Activated naive CD8-positive, alpha-beta T cell treated with anti-CD3 and anti-CD28 coated beads, Interleukin-2, amount 50 U/mL, for 16 hours (primary cell): ENCODE measurements at regions not wholly inside any gene's neighbourhood (a gene's known extent, or its start where the extent isn't known, plus 50 kb on each side); places are given as distances from the start of the nearest gene placed in this dataset.

Experiments used
- DNase-seq: peaks from one replicate; pipeline ENCODE4 v3.0.0-alpha.2; 2020; ENCODE audit warnings: low read depth, low spot score

DNA sequence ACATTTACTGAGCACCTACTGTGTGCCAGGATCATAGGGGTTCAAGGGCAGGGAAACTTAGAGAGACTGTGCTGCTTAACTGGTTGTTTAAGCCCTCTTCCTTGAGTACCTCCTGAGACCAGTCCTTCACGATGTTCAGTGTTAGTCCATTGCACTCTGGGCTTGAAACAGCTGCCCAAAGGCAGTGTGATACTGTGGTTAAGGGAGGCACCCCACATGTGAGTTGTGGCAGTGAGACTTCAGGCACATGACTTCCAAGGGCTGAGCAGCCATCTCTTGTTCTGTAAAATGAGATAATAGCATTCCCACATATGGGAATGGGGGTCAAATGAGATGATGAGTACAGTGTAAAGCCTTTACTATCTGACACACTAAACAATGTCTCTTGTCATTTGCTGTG, 75.1 kb downstream of the LINGO1 start:
- DNase-seq = no peak

- DNase-seq = no peak
Measured at GRCh38 chr15:77557144-77557543, 75.6 kb downstream of the LINGO1 start.

DNA sequence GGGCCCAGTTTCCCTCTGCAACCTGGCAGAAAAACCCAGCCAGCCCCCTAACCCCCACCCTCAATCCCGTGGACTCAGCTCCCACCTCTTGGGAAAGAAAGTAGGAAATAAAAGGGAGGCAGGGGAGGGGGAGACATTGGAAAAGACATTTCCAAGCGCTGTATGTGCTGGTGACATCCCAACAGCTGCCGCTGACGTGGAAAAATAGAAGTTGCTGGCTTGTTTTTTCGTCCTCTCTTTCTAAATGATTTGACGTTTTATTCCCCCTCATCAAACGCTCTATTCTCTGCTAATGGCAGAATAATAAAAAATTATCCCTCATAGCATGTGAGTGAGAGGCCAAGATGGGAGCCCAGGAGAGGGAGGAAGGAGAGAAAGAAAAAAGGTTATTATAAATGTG, 76.1 kb downstream of the LINGO1 start:
- DNase-seq = no peak

DNA sequence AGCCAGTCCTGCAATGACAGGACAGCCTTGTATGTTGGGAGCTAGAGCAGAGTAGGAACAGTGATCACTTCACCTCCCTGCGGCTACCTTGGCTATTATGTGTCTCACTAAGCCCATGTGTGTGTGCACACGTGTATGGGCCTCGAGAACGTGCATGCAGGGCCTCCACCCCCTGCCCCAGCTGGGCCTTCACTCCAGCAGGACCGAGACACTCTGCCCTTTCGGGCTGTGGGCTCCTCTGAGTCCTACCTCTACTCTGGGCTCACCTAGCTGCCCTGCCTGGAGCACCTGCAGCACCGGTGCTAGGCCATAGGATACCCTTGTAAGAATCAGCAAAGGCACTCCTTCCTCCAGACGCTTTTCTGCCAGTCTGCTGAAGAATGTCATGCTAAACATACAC, 77.5 kb downstream of the LINGO1 start:
- no peak for DNase-seq

DNA sequence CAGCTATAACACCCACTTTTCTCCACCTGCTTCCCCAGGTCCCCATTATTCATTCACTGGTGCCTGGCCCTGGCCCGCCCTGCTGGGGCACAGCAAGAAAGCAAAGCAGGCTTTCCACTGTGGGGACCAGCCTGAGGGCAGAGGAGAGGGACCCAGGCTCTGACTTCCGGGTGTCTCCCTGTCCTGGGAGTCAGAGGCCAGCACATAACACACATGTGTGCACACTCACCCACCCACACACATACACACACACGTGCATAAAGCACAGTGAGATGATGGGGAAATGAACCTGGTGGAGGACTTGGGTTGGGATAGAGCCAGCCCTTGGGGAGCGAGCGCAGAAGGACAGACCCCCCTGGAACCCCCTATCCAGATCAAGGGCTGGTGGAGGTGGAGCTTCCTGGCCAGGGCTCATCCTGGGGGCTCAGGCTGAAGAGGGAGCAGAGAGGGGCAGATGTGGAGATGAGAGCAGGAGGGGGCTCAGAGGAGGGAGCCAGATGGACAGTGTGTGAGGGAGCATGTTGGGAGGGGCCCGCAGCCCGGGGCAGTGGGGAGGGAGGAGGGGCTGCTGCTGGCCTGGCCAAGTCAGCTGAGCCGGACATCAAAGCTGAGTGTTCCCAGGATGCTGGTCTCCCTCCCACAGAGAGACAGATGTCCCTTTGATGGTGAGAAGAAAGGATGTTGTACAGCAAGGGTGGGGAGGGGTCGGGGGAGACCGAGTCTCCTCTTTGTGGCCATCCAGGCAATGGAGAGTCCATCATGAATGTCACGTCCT, 78.2 kb downstream of the LINGO1 start:
- no peak for DNase-seq

DNA sequence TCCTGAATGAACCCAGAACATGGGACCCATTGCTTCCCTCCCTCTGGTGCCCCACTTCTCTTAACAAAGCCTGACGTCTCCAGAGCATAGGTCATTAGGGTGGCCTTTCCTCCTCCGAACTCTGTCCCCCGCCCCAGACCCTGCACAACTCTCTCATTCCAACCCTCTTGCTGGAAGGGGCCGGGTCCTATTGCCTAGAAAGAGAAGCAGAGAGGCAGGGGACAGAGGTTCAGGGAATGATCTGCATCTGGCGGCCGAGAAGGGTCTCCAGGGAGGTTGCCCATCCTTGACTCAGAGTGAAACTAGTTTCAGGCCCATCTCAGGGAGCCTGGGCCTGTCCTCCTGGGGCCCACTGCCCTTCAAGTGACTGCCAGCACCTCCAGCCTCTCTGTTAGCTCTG, 79.0 kb downstream of the LINGO1 start:
- no peak for DNase-seq

DNA sequence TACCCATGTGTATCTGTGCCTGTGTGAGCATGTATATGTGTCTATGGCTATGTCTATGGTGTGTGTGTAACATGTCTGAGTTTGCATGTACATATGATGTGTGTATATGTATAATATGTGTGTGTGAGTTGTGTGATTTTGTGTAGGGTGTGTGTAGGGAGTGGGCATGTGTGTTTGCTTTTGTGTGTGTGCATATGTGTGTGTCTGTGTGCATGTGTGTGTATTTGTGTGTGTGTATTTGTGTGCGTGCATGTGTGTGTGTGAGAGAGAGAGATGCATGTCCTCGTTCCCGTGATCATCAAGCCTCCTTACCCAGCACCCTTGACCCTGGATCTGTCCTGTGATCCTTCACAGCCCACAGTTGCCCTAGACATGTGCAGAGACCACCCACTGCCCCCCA, 79.5 kb downstream of the LINGO1 start:
- no peak for DNase-seq

GRCh38 chr15:77552066-77552465, 80.6 kb downstream of the LINGO1 start:
- no peak for DNase-seq

DNA sequence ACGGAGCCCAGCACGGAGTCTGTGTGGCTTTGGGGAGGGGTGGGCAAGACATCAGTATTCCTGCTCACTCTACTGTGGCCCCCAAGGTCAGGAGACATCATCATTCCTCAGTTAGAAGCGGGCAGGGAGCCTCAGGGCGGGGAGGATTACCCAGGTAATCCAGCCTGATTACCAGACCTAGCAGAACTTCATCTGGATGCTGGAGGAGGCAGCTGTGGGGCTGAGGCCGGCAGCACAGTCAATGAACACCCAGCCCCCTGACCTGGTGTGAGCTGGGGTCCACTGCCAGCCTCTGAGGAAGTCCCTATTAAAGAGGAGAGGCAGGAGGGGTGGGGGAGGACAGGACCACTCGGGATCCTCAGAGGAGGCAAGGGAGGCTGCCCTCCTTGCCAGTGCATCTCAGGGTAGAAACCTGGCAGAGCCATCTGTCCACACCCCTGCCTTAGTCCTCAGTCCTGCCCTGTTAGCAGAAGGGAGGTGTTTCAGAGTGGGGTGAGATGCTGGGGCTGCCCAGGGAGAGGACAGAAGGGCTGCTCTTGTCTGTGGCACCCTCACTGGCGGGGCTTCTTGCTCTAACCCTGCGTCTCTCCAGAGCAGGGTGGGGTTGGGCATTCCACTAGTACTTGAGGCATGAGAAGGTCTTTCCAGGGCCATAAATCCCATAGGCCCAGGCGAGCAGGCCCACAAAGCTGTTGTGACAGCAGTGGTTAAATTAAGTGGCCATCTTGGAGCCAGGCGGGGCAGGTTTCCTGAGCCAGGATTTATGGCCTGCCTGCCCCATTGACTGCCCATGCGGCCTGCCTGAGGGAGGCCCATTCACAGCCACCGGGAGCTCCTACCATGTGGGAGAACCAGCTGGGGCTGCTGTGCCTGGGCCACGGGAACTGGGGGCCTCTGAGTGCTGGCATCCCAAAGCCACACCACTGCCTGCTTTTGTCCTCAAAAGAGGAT, 82.1 kb downstream of the LINGO1 start:
- no peak for DNase-seq

GRCh38 chr15:77549576-77550288, 83.0 kb downstream of the LINGO1 start:
- DNase-seq = no peak

DNA sequence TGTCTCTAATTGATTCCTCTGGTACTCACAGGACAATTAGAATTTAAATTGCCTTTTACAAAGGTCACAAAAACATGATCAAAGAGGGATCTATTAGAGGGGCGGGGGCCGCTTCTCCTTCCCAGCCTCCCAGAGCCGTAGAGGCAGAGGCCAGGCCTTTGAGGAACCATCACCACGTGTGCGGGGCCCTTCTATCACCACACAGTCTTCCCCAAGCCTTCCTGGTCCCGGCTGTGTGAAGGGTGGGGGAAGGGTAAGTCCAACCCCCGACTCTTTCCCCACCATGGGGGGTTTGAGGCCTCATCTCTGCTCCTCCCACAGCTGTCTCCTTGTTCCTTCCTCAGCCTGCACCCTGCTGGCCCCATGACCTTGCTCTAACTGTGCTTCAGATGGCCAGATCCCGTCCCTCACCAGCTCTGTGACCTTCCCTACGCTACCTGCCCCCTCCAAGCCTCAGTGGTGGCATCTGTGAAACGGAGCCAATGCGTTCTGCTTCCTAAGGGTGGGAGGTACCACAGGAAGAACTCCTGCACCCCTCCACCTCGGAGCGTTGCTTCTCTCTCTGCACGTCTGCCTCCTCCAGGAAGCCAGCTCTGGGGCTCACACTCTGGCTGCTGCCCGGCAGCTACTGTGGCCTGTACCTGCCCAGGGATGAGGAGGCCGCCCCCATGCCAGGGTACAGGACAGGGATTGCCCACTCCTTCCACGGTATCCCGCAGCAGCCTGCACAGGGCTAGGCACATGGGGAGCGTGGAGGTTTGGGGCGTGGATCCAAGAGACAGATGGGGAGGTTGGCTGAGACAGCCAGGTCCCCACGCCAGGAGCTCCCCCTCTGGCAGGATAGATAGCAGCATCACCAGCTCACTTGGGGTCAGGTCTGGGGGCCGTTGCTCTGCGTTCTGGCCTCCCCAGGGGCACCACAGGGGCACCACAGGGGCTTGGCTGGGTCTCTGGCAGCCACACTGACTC, 83.8 kb downstream of the LINGO1 start:
- DNase-seq = no peak

DNA sequence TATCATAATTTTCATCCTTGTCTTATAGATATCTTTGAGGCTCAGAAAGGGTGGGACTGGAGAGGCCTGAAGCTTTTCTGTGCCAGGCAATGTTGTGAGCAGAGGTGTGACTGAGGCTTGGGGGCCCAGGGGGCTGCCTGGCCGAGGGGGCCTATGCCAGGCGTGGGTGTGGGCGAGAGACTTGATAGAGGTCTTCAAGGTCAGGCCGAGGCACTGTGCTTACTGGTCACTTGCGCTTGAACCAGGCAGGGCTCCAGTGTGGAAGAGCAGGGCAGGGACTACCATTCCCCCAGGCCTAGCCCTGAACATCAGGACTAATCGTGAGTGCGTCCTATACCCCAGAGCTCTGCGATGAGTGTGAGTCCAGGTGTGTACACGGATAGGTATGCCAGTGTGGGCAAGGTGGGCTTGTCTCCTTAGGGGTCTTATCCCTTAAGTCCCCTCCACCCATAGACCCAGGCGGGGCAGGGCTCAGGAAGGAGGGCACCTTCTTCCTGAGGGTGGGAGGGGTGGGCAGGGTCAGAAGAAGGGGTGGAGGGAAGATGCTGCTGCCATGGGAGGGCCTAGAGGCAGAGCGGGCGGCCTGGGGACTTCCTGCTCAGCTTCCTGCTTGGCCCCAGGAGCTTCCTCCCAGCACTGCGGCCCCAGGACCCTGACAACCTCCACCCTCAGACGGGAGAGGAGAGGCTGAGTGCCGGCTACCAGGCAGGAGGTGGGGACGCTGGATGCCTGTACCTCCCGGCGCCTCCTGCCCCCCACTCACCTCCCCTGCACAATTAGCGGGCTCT, 84.7 kb downstream of the LINGO1 start:
- DNase-seq = no peak

GRCh38 chr15:77546870-77547269, 85.8 kb downstream of the LINGO1 start:
- no peak for DNase-seq

DNA sequence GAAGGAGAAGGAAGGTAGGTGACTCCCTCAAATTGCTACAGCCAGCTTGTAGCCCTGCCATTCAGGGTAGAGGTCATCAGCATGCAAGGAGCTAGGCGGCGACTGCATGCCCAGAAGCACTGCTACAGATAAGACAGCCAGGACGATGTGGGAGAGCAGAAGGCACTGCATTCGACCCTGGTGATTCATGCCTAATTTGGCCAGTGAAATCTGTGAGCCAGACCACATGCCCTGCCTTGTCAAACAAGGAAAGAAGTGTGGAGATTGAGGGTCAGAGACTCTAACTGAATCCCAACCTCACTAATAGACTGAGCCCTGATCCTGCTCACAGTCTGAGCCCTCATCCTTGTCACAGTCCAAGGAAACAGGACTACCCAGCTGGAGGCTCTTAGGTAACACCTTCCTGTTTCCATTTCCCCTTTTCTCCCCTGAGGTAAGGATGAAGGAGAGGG, 86.6 kb downstream of the LINGO1 start:
- DNase-seq = no peak

DNA sequence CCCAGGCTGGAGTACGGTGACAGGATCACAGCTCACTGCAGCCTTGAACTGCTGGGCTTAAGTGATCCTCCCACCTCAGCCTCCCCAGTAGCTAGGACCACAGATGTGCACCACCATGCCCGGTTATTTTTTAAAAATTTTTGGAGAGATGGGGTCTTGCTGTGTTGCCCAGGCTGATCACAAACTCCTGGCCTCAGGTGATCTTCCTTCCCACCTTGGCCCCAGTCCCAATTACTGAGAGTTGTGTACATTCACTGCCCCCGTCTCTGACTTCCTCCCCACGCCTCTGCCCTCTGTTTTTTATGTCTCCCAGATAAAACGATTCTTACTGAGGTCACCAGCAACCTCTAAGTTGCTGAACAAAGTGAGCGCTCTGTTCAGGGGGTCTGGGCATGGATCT, 87.7 kb downstream of the LINGO1 start:
- no peak for DNase-seq

- DNase-seq = no peak
Measured at GRCh38 chr15:77544162-77544561, 88.5 kb downstream of the LINGO1 start.

DNA sequence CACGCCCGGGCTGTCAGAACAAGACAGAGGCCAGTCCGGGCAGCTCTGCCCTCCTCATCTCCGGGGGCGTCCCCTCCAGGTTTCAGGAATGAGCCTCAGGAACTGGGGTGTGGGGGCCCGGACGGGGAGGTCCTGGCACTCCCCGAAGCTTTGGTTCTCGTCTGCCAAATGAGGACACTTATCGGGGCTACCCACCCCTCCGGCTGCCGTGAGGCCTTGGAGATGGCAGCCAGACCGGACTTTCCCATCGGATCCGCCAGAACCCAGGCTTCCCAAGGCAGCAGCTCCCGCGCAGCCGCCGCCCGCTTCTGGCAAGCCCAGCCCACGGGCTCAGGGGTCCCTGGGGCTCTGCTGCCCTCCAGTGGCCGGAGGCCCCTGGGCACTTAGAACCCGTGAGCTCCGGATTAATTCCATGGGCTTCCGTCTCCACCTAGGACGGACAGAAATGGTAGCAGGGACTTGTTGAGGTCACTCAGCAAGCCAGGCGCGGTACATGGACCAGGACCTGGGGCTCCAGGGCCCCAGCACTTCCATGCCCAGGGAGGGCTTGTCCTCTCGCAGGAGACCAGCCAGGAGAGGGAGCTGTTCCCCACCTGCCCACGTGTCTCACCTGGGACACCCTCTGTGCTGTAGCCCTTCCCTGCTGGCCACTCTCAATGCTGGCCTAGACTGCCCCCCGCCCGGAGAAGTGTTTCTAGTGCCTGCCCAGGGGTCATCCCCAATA, 89.4 kb downstream of the LINGO1 start:
- peak; percentile 48 for DNase-seq

GRCh38 chr15:77542491-77543001, 90.2 kb downstream of the LINGO1 start:
- DNase-seq = no peak
